GF-D8 (cell line): ENCODE measurements at regions not wholly inside any gene's neighbourhood (a gene's known extent, or its start where the extent isn't known, plus 50 kb on each side); places are given as distances from the start of the nearest gene placed in this dataset.
A peak's percentile ranks its signal among the peaks of the same experiment; 100 is the strongest.
"Not testable (repeated sequence)": the region's sequence is repeated elsewhere in the genome, so short reads cannot be mapped to it uniquely, and the experiment has no call there.

Experiments used
- DNase-seq: peaks from one replicate; lab custom pipeline; 2025; lab: John Stamatoyannopoulos, UW

DNA sequence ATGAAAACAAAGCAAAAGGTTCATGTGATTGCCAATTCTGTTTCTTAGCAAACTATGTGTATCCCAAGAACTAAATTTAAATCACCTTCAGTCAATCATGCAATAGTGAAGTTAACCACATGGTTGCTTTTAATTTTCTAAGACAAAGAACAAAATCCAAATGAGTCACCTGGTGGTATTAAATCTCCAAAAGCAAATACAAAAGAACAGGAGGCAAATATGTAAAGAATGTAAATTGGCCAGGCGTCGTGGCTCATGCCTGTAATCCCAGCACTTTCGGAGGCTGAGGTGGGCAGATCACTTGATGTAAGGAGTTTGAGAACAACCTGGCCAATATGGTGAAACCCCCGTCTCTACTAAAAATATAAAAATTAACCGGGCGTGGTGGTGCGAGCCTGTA, 54.2 kb upstream of the PIK3R4 start:
- no peak for DNase-seq

DNA sequence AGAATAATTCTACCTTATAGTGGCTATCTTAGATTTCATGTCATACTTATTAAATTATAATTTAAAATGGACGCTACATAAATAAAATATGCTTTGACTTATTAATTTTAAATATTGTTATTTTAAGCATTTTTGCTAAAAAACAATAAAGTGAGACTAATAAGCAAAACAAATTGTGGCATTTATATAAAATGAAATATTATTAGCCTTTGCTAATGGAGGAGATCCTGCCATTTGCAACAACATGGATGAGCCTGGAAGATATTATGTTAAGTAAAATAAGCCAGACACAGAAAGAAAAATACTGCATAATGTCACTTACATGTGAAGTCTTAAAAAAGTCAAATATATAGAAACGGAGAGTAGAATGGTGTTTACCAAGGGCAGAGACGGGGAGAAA, 54.8 kb upstream of the PIK3R4 start:
- DNase-seq: no peak

DNA sequence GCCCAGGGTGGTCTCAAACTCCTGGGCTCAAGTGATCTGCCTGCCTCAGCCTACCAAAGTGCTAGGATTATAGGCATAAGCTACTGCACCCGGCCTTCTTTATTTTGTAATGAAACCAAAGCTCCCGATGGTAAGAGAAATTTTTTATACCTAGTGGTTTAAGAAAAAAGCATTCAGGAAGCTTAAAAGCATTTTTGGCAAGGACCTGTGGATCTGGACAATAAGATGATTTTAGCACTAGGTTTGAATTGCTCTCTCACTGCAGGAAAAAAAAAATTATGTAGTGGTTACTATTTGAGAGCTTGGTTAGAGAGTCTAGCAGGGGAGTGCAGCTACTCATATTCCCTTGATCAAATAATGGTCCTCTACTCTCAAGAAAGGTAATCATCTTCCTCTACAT, 64.9 kb upstream of the PIK3R4 start:
- no peak for DNase-seq

DNA sequence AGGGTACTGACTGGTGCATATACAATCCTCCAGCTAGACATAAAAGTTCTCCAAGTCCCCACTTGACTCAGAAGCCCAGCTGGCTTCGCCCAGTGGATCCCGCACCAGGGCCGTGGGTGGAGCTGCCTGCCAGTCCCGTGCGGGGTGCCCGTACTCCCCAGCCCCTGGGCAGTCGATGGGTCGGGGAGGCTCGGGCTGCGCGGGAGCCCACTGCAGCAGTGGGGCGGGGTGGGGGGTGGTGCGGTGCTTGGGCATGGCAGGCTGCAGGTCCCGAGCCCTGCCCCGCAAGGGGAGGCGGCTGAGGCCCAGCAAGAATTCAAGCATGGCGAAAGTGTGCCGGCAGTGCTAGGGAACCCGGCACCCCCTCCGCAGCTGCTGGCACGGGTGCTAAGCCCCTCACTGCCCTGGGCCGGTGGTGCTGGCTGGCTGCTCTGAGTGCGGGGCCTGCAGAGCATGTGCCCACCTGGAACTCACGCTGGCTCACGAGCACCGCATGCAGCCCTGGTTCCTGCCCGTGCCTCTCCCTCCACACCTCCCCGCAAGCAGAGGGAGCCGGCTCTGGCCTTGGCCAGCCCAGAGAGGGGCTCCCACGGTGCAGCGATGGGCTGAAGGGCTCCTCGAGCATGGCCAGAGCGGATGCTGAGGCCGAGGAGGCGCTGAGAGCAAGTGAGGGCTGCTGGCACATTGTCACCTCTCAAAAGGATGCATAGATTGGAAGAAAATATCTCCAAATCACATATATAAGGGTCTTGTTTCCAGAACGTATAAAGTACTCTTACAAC, 68.3 kb upstream of the PIK3R4 start:
- DNase-seq: no peak

DNA sequence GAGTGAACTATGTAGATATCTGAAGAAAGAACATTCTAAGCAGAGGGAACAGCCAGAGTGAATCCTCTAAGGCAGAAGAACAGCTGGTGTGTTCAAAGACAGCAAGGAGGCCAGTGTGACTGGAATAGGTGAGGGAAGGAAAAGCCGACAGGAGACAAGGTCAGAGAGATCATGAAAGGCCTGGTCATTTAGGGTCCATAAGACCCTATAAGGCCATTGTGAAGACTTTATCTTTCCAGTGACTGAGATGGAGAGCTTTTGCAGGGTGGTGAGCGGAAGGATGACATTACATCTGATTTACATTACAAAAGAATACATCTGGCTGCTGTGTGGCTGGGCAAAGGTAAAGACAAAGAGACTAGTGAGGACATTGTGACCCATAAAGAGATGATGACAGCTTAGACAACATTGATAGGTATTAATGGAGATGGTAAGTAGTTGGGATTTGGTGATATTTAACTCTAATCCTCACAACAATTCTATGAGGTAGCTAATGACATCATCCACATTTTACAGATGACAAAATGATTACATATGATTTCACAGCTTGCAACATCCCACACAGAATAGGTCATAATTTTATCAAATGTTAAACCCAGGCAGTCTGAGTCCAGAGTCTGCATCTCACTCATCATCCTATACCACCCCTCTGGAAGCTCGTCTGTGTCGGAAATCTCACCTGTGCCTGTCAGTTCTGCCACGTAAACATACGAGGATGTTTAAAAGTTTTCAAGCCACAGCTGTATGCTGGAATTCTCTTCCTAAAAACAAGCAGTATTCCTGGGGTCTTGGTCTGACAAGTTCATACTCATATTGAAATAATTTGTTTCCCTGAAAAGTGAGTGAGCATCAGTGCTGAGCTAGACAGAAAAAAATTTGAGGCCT, 70.2 kb upstream of the PIK3R4 start:
- no peak for DNase-seq

DNA sequence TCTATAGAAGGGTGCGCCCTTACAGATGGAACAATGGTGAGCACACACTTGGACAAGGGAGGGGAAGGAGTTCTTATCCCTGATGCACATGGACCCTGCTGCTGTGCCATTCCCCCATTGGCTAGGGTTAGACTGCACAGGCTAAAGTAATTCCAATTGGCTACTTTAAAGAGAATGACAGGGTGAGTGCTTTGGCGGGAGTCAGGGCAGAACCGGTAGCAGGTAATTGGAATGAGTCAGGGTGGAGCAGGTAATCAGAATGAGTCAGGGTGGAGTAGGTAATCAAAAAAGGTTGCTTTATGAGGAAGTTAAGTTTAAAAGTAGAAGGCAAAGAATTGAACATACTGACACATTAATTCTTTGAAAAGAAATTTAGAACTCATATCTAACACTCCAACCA, 71.4 kb upstream of the PIK3R4 start:
- DNase-seq: not testable (repeated sequence)

DNA sequence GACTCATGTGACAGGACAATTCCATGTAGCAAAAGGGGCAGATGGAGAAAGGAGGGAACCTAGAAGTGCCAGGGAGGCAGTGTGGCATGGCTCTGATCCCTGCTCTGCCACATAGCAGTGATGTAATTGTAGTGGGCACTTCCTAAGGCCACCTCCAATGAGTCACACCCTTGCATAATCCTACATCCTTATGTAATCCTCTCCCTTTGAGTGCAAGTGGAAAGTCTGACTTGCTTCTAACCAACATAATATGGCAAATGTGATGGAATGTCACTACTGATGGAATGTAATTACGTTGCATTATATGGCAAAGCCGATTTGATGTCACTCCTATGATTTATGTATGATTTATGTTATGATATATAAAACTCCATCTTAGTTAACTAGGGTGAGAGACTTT, 72.9 kb upstream of the ATP2C1 start:
- peak; percentile 88 for DNase-seq

DNA sequence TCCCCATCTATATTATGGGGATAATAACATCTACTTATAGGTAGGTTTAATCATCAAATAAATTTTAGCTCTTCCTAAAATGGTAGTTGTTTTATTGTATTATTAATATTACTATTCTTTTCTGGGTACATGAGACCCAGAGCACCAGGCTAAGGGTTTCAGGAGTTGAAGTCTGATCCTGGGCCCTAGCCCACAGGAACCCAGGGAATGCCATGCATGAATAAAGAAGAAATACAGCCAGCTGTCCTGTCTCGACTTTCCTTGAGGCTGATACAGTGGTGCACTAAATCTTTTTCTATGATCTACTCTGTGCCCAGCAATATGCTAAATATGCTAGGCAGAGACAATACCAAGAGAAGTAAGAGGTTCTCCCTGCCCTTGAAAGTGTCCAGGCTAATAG, 72.1 kb upstream of the ATP2C1 start:
- DNase-seq: no peak

DNA sequence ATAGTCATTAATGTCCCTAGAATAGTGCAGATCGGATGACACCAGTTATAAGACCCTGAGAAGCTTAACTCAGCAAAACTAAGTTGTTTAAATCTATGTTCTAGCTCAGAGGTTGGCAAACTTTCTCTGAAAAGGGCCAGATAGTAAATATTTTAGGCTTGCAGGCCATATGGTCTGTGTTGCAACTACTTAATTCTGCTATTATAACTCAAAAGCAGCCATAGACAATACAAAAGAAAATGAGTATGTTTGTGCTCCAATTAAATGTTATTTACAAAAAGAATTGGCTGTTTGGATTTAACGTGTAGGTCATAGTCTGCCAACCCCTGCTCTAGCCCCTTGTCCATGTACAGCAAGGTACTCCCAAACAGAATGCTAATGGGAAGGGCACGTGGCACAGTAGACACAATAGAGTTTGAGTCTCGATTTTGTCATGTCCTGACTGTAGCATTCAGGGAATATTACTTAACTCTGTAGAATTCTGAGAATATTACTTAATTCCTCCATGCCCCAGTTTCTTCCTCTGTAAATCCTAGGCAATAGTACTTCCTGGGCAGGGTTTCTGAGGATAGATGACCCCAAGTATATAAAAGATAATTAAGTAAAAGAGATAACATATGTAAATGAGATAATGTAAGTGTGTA, 70.5 kb upstream of the ATP2C1 start:
- DNase-seq: peak; percentile 59

DNA sequence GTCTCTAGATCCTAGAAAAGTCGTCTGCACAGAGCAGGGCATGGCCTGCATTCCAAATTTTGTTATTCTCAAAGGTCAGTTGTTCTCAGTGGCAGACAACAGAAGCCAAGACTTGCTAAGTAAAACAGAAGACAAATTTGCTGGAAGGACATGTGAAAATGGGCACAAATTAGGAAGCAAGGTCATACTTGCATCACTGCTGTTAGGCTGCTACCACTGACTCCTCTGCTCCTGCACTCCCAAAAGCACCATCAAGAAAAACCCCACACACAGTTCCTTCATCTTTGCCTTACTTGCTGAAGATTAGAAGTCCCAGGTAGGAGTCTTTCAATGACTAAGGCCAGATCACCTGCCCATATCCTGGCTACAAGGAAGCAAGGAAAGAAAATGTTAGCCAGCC, 69.9 kb upstream of the ATP2C1 start:
- DNase-seq: no peak

DNA sequence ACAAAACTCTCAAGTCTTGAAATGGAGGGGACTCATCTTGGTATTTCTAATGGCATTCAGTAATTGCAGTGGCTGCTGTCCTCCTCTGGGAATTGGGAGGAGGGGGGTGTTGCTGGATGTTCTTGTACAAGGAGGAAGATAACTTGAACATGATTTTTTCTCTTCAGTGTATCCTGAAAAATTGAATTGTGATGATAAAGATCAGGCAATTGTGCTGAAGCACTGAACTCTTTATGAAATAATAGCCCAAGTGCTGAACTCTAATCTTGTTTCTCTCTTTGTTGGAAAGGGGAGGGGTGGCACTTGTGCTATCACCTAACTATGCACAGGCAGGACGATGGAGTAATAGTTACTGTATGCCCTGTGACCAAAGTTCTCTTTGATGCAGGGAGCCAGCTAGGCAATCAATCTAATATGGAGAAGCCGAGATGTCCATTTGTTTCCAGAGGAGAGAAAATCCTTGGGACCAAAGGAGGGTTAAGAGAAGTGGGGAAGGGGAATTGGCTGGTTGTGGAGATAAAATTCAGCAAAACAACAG, 68.1 kb upstream of the ATP2C1 start:
- DNase-seq: no peak

DNA sequence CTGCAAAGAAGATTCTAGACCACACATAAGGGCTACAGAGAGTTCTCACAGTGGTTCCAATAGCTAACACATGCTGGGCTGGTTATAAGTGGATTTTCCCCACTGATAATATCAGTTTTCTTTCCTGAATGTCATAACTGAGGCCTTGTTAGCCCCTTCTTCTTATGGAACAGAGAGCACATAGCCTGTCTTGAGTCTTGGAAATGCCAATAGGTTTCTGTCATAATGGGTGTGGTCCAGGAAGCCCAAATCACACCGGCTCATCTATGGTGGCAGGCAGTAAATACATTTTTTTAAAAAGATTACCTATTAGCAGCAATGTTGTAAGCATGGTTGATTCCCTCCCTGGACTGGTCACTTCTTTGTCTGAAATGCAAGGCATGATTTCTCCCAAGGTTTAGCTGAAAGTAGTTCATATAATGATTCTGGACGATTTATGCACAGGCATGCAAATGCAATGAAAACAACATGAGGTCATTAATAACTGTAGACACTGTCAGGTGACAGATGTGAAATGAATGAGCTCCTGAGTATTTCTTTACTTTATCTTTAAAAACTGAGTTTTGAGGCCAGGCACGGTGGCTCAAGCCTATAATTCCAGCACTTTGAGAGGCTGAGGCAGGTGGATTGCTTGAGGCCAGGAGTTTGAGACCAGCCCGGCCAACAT, 67.2 kb upstream of the ATP2C1 start:
- no peak for DNase-seq

DNA sequence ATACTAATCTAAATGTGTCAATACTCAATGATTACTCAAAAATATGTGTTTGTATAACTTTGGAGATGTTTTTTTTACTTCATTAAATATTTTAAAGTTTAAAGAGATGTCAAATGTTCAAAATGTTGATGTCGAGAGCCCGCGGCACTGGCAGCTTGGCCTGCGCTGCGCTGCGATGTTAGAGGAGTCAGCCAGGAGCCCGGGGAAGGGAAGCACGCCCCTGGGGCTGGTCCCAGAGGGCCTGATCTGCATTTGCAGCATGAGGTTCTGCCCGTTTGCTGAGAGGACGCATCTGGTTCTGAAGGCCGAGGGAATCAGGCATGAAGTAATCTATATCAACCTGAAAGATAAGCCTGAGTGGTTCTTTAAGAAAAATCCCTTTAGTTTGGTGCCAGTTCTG, 66.4 kb upstream of the ATP2C1 start:
- DNase-seq: no peak

DNA sequence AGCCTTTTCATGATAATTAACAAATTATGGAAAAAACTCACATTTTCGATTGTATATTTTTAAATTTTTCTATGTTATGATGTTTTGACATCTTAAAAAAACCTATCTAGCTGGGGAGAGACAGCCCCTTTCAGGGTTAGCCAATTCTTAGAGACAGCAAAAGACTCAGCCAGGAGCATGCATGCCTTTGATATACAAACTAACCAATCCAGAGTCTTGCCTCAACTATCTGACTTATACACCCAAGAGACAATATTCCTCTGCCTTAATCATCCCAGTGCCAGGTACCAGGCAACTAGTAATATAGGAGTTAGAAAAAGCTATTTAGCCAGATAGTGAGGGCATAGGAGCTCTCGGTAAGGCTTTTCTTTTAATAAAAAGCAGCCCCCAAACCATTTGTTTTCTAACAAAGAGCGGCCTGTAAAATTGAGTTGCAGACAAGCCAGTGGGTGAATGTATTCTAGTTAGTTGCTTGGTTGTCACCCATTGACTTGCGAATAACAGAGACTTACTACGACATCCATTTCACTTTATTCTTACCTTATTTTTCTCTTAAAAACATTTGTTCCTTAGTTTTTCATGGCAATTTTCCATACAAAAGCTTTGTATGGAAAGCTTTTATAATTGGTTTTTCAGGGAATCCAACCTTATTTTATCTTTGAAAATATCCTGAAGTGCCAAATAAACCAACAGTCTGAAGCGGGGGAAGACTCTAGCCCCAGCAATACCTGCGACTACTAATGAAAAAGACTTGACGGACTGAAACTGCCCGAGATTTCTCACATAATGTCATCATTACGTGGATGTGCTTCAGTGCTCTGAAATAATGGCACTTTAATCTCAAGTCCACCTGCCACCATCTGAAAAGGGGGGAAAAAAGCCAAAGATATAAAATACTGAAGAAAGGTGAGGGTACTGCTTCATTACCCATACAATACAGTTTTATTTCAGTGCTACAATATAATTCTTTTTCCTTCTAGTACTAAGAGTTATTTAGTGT, 64.6 kb upstream of the ATP2C1 start:
- DNase-seq: no peak

DNA sequence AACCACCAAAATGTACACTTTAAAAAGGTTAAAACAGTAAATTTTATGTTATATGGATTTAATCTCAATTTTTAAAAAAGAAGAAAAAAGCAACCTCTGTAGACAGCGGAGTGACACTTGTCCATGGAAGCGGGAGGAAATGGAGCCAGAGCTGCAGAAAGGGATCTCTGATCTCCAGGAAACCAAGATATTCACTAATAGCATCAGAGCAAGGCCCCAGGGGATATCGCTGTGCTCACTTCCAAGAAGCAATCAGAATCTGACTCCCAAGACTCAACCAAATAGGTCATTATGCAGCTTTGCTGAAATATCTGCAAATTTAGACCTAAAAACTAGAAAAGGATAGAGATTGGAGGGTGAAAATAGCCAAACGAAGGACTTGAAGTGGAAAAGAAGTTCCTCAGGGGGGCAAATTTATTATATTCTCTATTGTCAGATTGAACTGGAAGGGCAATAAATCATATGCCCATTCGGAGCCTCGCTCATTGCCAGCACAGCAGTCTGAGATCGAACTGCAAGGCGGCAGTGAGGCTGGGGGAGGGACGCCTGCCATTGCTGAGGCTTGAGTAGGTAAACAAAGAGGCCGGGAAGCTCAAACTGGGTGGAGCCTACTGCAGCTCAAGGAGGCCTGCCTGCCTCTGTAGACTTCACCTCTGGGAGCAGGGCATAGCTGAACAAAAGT, 62.0 kb upstream of the ATP2C1 start:
- DNase-seq: no peak

DNA sequence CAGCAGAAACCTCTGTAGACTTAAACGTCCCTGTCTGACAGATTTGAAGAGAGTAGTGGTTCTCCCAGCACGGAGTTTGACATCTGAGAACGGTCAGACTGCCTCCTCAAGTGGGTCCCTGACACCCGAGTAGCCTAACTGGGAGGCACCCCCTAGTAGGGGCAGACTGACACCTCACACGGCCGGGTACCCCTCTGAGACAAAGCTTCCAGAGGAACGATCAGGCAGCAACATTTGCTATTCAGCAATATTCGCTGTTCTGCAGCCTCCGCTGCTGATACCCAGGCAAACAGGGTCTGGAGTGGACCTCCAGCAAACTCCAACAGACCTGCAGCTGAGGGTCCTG, 61.5 kb upstream of the ATP2C1 start:
- not testable (repeated sequence) for DNase-seq

DNA sequence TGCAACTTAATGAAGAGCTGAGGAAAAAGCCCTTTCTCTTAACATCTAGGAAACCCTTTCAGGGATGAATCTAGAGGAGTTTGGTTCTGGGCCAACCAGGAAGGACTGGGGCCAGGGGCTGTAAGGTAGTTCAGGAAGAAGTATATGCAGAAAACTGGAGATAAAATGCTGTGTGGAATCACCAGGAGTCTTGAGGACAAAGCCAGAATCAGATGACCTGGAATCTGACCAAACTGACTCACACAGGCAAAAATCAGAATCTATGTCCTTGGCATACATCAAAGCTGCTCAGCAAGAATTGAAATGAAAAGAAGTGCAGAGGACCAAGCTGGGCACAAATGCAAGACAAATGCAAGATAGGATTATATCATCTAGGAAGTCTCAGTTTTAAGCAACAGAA, 59.4 kb upstream of the ATP2C1 start:
- no peak for DNase-seq

DNA sequence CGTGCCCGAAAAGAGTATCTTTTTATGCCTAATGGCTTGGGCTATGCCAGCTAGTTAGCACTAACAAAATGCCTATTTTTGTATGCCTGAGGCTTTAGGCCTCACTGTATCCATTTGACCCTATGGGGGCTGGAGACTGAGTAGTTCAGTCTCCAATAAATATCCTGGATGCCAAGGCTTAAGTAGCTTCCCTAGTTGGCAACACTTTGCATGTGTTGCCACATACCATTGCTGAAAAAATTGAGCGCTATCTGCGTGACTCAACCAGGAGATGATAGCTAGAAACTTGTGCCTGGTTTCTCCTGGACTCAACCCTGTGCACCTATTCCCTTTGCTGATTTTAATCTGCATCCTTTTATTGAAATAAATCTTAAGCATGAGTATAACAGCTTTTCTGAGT, 58.4 kb upstream of the ATP2C1 start:
- DNase-seq: no peak

DNA sequence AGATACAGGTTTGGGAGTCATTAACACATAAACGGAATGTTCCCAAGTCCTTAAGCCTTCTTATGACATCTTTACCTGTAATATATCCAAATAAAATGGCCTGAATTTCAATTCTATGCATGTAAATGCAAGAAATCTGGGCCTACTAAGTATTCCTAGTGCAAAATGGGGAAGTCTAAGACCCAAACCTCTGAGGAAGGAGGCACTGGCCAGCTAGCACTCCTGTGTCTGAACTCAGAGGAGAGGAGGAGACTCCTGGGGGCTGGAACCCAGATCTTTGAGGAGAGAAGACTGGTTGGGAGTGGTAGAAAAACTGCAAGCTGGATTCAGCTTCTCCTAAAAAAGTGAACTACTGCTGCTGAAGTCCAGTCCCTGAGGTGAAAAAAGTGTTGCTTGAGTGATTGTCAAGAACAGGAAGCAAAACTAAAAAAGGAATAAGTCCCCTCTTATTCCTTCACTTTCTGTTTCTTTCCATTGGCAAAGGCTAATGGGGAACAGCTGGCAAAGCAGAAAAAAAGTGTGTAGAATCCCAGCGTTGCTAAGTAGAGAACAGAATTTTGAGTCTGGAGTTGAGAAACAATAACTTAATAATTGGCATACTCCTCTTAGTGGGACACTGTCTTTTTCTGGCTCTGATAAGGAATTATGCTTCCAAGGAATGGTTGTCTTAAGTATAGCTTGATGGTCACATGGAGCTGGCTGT, 54.8 kb upstream of the ATP2C1 start:
- no peak for DNase-seq

DNA sequence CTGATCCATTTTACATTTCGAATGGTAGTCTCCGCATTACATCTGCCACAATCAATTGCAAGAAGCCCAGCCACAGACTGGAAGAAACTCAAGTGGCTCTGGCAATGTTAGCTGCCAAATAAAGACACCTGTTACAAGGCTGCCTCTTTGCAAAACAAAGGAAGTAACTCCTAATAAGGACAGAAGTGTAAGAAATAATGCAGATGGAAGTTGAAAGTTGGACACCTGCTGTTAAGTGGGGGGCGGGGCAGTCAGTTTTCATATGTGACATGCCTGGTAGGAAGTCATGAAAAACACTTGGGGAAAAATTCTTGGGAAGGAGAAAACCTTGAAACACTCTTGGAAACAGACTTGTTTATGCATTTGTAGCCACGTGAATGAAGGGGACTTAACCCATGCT, 54.1 kb upstream of the ATP2C1 start:
- peak; percentile 24 for DNase-seq
